CD4-positive, alpha-beta T cell treated with Interferon alpha-2 for 1 hour (primary cell): ENCODE measurements at regions not wholly inside any gene's neighbourhood (a gene's known extent, or its start where the extent isn't known, plus 50 kb on each side); places are given as distances from the start of the nearest gene placed in this dataset.
"Not testable (repeated sequence)": the region's sequence is repeated elsewhere in the genome, so short reads cannot be mapped to it uniquely, and the experiment has no call there.

ENCODE experiments used
- DNase-seq, 2 donors: peaks; one replicate each; pipeline ENCODE4 v3.0.0-alpha.2; 2020 to 2022

GRCh38 chr11:97729546-97730272 is 1291.0 kb upstream of the CNTN5 start:
- DNase-seq: no peak

- DNase-seq: no peak
These were observed 1288.6 kb upstream of the CNTN5 start for GRCh38 chr11:97732011-97732632.

GRCh38 chr11:97738751-97739150 is 1282.0 kb upstream of the CNTN5 start:
- DNase-seq: no peak

GRCh38 chr11:97739932-97740800 is 1280.6 kb upstream of the CNTN5 start:
- DNase-seq: no peak

GRCh38 chr11:97740801-97741151 is 1280.0 kb upstream of the CNTN5 start:
- DNase-seq: no peak

- DNase-seq: no peak
These were observed 1278.0 kb upstream of the CNTN5 start for GRCh38 chr11:97742717-97743116.

- no peak for DNase-seq
These were observed 1277.5 kb upstream of the CNTN5 start for GRCh38 chr11:97743205-97743742.

GRCh38 chr11:97745515-97746050 is 1275.2 kb upstream of the CNTN5 start:
- DNase-seq: no peak

- DNase-seq: no peak
These were observed 1273.9 kb upstream of the CNTN5 start for GRCh38 chr11:97746818-97747217.

- no peak for DNase-seq
These were observed 1269.3 kb upstream of the CNTN5 start for GRCh38 chr11:97751405-97751804.

GRCh38 chr11:97751952-97752351 is 1268.8 kb upstream of the CNTN5 start:
- no peak for DNase-seq

- DNase-seq: no peak
These were observed 1265.8 kb upstream of the CNTN5 start for GRCh38 chr11:97754976-97755375.

GRCh38 chr11:97756571-97757335 is 1264.0 kb upstream of the CNTN5 start:
- no peak for DNase-seq

- DNase-seq: no peak
These were observed 1259.6 kb upstream of the CNTN5 start for GRCh38 chr11:97761175-97761574.

- DNase-seq: no peak
These were observed 1256.6 kb upstream of the CNTN5 start for GRCh38 chr11:97764193-97764592.

GRCh38 chr11:97764605-97765004 is 1256.1 kb upstream of the CNTN5 start:
- DNase-seq: no peak

- DNase-seq: no peak
These were observed 1250.2 kb upstream of the CNTN5 start for GRCh38 chr11:97770570-97770969.

GRCh38 chr11:97772705-97773104 is 1248.0 kb upstream of the CNTN5 start:
- DNase-seq: no peak

- DNase-seq: not testable (repeated sequence)
These were observed 1236.4 kb upstream of the CNTN5 start for GRCh38 chr11:97784388-97784787.

GRCh38 chr11:97786961-97787360 is 1233.8 kb upstream of the CNTN5 start:
- DNase-seq: no peak

- DNase-seq: no peak
These were observed 1225.9 kb upstream of the CNTN5 start for GRCh38 chr11:97794876-97795275.

GRCh38 chr11:97800891-97801290 is 1219.9 kb upstream of the CNTN5 start:
- no peak for DNase-seq
